ENCODE measurements at regions not wholly inside any gene's neighbourhood (a gene's known extent, or its start where the extent isn't known, plus 50 kb on each side); places are given as distances from the start of the nearest gene placed in this dataset.

GRCh38 chr10:94046098-94046497, 52.4 kb downstream of the PLCE1 start (continued):
- TF ChIP-seq ZNF462 (CRISPR knock-in tag; IDR thresholded peaks at IDR 0.05) (no peak), ZNF331 (CRISPR knock-in tag; IDR thresholded peaks at IDR 0.05; ENCODE audit: low read depth) (no peak), CREB1 (CRISPR knock-in tag; IDR thresholded peaks at IDR 0.05; ENCODE audit: low read depth) (no peak), JUNB (IDR thresholded peaks at IDR 0.05; ENCODE audit: unreplicated experiment) (no peak), NANOG (IDR thresholded peaks at IDR 0.05; ENCODE audit: borderline replicate concordance) (no peak), ETS1 (IDR thresholded peaks at IDR 0.05) (no peak), STAT1 (IDR thresholded peaks at IDR 0.05; ENCODE audit: unreplicated experiment) (no peak), EZH2 (IDR thresholded peaks at IDR 0.05; ENCODE audit: low read depth, unreplicated experiment) (no peak), ZNF114 (CRISPR knock-in tag; IDR thresholded peaks at IDR 0.05) (no peak), EZH2phosphoT487 (IDR thresholded peaks at IDR 0.05; ENCODE audit: unreplicated experiment) (no peak), CTCF (conservative IDR thresholded peaks at IDR 0.05; ENCODE audit: low read depth in 2 of 2) (no peak), POLR2AphosphoS5 (IDR thresholded peaks at IDR 0.05; ENCODE audit: low read depth) (no peak)

Data from GM23338 (cell line).